Activated T-helper 17 cell treated with anti-CD3 and anti-CD28 coated beads, Interleukin-2, amount 50 U/mL, for 72 hours (primary cell): ENCODE measurements at regions not wholly inside any gene's neighbourhood (a gene's known extent, or its start where the extent isn't known, plus 50 kb on each side); places are given as distances from the start of the nearest gene placed in this dataset.

Experiments
- ATAC-seq: fragments of 150-1000 bp; cut with Tn5 transposase; replicated peaks from 2 replicates; pipeline ENCODE4 v1.10.0; 2021; ENCODE audit warnings: mild to moderate bottlenecking, moderate library complexity
- H3K27ac Mint-ChIP-seq: one replicate; pipeline ENCODE4 v1.8.0; 2022; ENCODE audit warnings: mixed read lengths
- H3K27me3 Mint-ChIP-seq: one replicate; pipeline ENCODE4 v1.8.0; 2022; ENCODE audit warnings: mixed read lengths
- H3K36me3 Mint-ChIP-seq: one replicate; pipeline ENCODE4 v1.8.0; 2022; ENCODE audit warnings: low read depth, mild to moderate bottlenecking, mixed read lengths
- H3K4me1 Mint-ChIP-seq: one replicate; pipeline ENCODE4 v1.8.0; 2022; ENCODE audit warnings: mixed read lengths
- H3K4me3 Mint-ChIP-seq: one replicate; pipeline ENCODE4 v1.8.0; 2022; ENCODE audit warnings: mild to moderate bottlenecking, mixed read lengths
- H3K9me3 Mint-ChIP-seq: one replicate; pipeline ENCODE4 v1.8.0; 2022; ENCODE audit warnings: mixed read lengths

- no peak overlapping the region for H3K27ac Mint-ChIP-seq
- no peak for ATAC-seq
Measured at GRCh38 chr20:40181676-40182075, 507.4 kb downstream of the MAFB start.

DNA sequence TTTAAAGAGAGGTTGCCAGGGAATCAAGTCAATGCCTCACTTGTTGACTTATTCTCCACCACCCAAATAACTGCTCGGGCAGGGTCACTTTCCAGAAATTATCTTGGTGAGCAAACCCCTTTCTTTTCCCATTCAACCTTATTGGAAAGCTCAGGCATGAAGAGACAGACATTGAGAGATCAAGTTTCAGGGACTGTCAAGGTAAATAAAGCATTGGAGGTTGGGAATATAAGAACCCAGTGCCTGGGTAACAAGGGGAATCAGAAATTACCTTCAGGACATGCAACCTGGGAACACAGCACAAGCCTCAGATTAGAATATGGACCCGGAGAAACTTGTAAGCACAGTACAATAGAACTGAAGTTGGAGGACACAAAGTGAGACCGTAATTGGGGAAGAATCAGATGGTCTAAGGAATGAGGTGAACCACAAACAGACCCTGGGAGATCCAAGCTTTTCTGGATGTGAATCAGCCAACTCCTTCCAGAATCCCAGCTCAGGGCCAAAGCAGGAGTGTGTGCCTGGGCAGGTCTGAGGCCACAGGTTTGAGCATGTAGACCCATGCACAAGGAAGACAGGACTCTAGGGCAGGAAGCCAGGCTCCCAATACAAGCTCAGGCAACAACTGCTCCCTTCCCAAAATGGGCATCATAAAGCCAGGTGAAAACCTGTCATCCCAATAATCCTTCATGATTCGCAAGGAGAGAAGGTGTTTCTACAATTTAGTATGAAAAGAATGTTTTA lies 512.8 kb downstream of the MAFB start:
- Mint-ChIP-seq H3K4me3 (no peak overlapping the region), H3K27ac (no peak overlapping the region), H3K27me3 (peaks cover 25% of the 10 kb centered on the region), H3K36me3 (no peaks in the 10 kb centered on the region), H3K9me3 (peaks cover 4% of the 10 kb centered on the region), H3K4me1 (no peaks in the 10 kb centered on the region)
- no peak for ATAC-seq

More at GRCh38 chr20:40181676-40182075, 507.4 kb downstream of the MAFB start:
- no peak overlapping the region for H3K4me3 Mint-ChIP-seq
- H3K9me3 Mint-ChIP-seq = peaks cover 4% of the 10 kb centered on the region
- H3K4me1 Mint-ChIP-seq = no peaks in the 10 kb centered on the region
- H3K27me3 Mint-ChIP-seq = peaks cover 8% of the 10 kb centered on the region
- H3K36me3 Mint-ChIP-seq = no peaks in the 10 kb centered on the region

- Mint-ChIP-seq H3K27ac (no peak overlapping the region), H3K4me1 (no peaks in the 10 kb centered on the region), H3K36me3 (no peaks in the 10 kb centered on the region), H3K4me3 (no peak overlapping the region), H3K27me3 (peaks cover 22% of the 10 kb centered on the region), H3K9me3 (peaks cover 4% of the 10 kb centered on the region)
- no peak for ATAC-seq
Measured at GRCh38 chr20:40175296-40175695, 513.7 kb downstream of the MAFB start.

DNA sequence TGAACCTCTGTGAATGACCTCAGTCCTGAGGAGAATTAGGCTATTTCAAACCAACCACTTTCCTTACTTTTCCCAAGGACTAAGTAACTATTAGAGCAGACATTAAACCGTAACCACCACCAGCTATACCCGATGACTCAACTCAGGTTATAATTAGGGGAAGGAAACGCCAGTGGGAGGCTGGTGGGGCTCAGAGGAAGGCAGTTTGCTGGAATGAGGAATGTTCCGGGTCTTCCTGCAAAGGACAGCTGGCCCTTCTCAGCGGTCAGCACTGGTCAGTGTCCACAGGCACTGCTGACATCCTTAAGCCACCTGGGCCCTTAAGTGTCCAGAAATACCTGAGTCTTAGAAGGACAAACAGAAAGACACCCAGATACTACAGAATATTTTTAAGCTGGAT lies 515.2 kb downstream of the MAFB start:
- Mint-ChIP-seq H3K4me3 (no peak overlapping the region), H3K4me1 (no peaks in the 10 kb centered on the region), H3K27me3 (peaks cover 22% of the 10 kb centered on the region), H3K9me3 (peaks cover 4% of the 10 kb centered on the region), H3K36me3 (no peaks in the 10 kb centered on the region), H3K27ac (no peak overlapping the region)
- no peak for ATAC-seq

GRCh38 chr20:40168981-40169620 lies 519.9 kb downstream of the MAFB start:
- H3K9me3 Mint-ChIP-seq = no peaks in the 10 kb centered on the region
- H3K36me3 Mint-ChIP-seq = no peaks in the 10 kb centered on the region
- no peak overlapping the region for H3K4me3 Mint-ChIP-seq
- ATAC-seq = no peak
- H3K27me3 Mint-ChIP-seq = peaks cover 11% of the 10 kb centered on the region
- no peak overlapping the region for H3K27ac Mint-ChIP-seq
- no peaks in the 10 kb centered on the region for H3K4me1 Mint-ChIP-seq

GRCh38 chr20:40161391-40161790 lies 527.6 kb downstream of the MAFB start:
- no peaks in the 10 kb centered on the region for H3K4me1 Mint-ChIP-seq
- H3K4me3 Mint-ChIP-seq = no peak overlapping the region
- no peaks in the 10 kb centered on the region for H3K36me3 Mint-ChIP-seq
- H3K27ac Mint-ChIP-seq = no peak overlapping the region
- ATAC-seq = no peak
- H3K27me3 Mint-ChIP-seq = no peaks in the 10 kb centered on the region
- no peaks in the 10 kb centered on the region for H3K9me3 Mint-ChIP-seq

- Mint-ChIP-seq H3K9me3 (no peaks in the 10 kb centered on the region), H3K36me3 (no peaks in the 10 kb centered on the region), H3K27ac (no peak overlapping the region), H3K27me3 (no peaks in the 10 kb centered on the region), H3K4me3 (no peak overlapping the region), H3K4me1 (no peaks in the 10 kb centered on the region)
- ATAC-seq = no peak
Measured at GRCh38 chr20:40160097-40160550, 528.9 kb downstream of the MAFB start.

DNA sequence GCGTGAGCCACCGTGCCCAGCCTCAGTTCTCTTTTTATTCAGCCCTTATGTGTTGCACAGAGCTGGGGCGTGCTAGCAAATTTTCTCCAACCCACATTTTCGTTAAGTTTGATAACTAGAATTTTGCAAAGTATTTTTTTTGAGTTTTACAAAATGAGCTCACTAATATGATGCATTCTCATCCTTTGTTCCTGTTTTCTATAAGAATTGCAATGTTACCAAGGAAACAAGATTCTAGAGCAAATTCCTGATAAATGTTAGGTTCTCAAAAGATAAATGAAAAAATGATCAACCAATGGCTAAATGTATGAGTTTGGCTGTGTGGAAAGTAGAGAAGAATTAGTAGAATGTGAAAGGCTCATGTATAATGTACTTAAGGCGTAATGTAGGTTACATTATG lies 529.8 kb downstream of the MAFB start:
- no peak overlapping the region for H3K4me3 Mint-ChIP-seq
- peaks cover 2% of the 10 kb centered on the region for H3K27me3 Mint-ChIP-seq
- ATAC-seq = no peak

DNA sequence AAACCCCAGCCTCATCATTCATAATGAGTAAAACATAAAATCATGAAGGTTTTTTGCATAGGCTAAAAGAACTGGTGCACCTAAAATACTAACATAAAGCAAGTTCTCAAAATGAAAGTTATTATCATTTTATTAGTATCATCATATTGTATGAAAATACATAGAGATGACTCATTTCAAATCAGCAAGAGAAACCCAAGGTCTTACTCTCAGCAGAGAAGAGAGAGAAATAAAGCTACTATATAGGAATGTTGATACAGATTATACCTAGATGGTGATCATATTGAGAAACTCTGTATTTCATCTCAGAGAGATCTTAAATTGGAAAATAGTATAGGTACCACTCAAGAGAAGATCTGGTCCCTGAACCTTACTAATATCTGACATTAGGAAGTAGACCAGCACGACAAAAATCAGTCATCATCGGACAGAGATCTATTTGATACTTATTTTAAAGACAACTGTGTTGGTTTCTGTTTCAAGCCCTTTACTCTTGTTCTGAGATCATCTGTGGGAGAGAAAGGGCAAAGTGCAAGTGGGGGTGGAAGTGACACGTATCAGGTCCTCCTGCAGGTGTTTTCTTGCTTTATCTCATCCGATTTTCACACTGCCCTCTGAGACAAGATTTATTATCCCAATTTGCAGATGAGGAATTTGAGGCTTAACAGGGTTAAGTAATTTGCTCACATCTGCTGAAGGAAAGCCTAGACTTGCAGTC lies 532.3 kb downstream of the MAFB start:
- Mint-ChIP-seq H3K27me3 (peaks cover 11% of the 10 kb centered on the region), H3K4me3 (no peak overlapping the region), H3K4me1 (no peaks in the 10 kb centered on the region), H3K9me3 (no peaks in the 10 kb centered on the region), H3K36me3 (no peaks in the 10 kb centered on the region), H3K27ac (no peak overlapping the region)
- ATAC-seq = peak; percentile 37

More for the DNA sequence above, 529.8 kb downstream of the MAFB start:
- Mint-ChIP-seq H3K4me1 (no peaks in the 10 kb centered on the region), H3K9me3 (no peaks in the 10 kb centered on the region), H3K27ac (no peak overlapping the region), H3K36me3 (no peaks in the 10 kb centered on the region)

DNA sequence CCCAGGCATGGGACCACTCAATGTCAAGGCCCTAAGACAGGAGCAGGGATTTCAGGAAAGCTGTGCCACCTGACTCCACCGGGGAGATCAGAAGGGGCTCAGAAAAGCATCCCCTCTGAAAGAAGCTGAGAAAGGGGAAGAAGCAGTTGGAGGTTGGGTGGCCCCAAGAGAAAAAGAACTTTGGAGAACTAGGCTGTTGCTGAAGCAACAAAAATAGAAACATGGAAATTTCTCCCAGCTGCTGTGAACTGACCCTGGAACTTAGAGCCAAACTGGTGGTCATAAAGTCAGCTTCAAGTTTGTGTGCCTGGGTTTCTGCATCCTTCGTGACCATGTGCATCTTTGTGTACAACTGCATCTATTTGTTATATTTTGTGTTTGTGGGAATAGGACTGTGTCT lies 534.5 kb downstream of the MAFB start:
- H3K27me3 Mint-ChIP-seq = peaks cover 14% of the 10 kb centered on the region
- H3K4me3 Mint-ChIP-seq = no peak overlapping the region
- ATAC-seq = no peak
- H3K4me1 Mint-ChIP-seq = no peaks in the 10 kb centered on the region
- H3K36me3 Mint-ChIP-seq = no peaks in the 10 kb centered on the region
- no peaks in the 10 kb centered on the region for H3K9me3 Mint-ChIP-seq
- no peak overlapping the region for H3K27ac Mint-ChIP-seq

GRCh38 chr20:40148886-40149285 lies 540.1 kb downstream of the MAFB start:
- H3K27ac Mint-ChIP-seq = no peak overlapping the region
- H3K27me3 Mint-ChIP-seq = peaks cover 25% of the 10 kb centered on the region
- no peaks in the 10 kb centered on the region for H3K36me3 Mint-ChIP-seq
- H3K4me3 Mint-ChIP-seq = no peak overlapping the region
- ATAC-seq = no peak
- no peaks in the 10 kb centered on the region for H3K4me1 Mint-ChIP-seq
- no peaks in the 10 kb centered on the region for H3K9me3 Mint-ChIP-seq

DNA sequence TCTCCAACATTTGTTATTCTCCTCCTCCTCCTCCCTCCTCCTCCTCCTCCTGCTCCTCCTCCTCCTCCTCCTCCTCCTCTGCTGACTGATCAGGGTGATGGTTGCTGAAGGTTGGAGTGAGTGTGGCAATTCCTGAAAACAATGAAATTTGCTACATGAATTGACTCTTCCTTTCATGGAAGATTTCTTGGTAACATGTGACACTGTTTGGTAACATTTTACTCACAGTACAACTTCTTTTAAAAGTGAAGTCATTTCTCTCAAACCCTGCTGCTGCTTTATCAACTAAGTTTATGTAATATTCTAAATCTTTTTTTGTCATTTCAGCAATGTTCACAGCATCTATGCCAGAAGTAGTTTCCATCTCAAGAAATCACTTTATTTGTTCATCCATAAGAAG lies 543.0 kb downstream of the MAFB start:
- H3K27me3 Mint-ChIP-seq = peaks cover 22% of the 10 kb centered on the region
- no peaks in the 10 kb centered on the region for H3K4me1 Mint-ChIP-seq
- H3K27ac Mint-ChIP-seq = no peak overlapping the region
- ATAC-seq = no peak
- H3K9me3 Mint-ChIP-seq = no peaks in the 10 kb centered on the region
- no peak overlapping the region for H3K4me3 Mint-ChIP-seq
- no peaks in the 10 kb centered on the region for H3K36me3 Mint-ChIP-seq

- Mint-ChIP-seq H3K4me3 (no peak overlapping the region), H3K36me3 (no peaks in the 10 kb centered on the region), H3K27ac (no peak overlapping the region), H3K9me3 (no peaks in the 10 kb centered on the region), H3K27me3 (peaks cover 25% of the 10 kb centered on the region), H3K4me1 (no peaks in the 10 kb centered on the region)
- ATAC-seq = no peak
Measured at GRCh38 chr20:40144581-40144980, 544.5 kb downstream of the MAFB start.

GRCh38 chr20:40134176-40134575 lies 554.9 kb downstream of the MAFB start:
- no peak for ATAC-seq
- Mint-ChIP-seq H3K27ac (no peak overlapping the region), H3K4me3 (no peak overlapping the region), H3K4me1 (no peaks in the 10 kb centered on the region), H3K9me3 (peaks cover 3% of the 10 kb centered on the region), H3K27me3 (peaks cover 2% of the 10 kb centered on the region), H3K36me3 (no peaks in the 10 kb centered on the region)

- Mint-ChIP-seq H3K4me1 (no peaks in the 10 kb centered on the region), H3K9me3 (peaks cover 4% of the 10 kb centered on the region), H3K27me3 (peaks cover 14% of the 10 kb centered on the region), H3K36me3 (no peaks in the 10 kb centered on the region), H3K27ac (no peak overlapping the region), H3K4me3 (no peak overlapping the region)
- no peak for ATAC-seq
Measured at GRCh38 chr20:40120827-40121226, 568.2 kb downstream of the MAFB start.
